Activated naive CD4-positive, alpha-beta T cell (primary cell): ENCODE measurements at regions not wholly inside any gene's neighbourhood (a gene's known extent, or its start where the extent isn't known, plus 50 kb on each side); places are given as distances from the start of the nearest gene placed in this dataset.

Experiments used
- DNase-seq, 4 experiments: peaks; one replicate each; lab custom pipeline; 2025; lab: John Stamatoyannopoulos, UW

DNA sequence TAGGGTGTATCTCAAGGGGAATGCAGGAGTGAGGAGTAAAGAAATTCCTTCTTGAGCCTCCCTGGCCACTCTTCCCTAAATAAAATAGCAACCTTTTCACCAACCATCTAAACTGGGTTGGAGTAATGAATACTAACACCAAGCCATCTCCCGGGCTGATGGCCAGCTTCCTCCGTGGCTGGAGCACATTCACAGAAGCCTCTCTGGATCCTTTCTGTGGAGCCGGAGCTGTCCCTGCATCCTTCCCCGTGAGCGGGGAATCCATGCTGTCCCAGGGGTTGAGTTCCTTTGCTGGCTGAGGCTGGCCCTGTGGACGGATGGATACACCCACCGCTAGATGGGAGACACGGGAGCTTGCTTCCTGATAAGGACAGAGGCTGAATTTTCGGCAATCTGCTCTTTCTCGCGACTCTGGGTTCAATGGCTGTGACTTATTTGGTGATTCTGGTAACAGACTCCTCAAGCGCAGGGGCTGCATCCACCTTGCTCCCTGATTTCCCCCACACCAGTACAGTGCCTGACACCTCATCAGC is 370.3 kb downstream of the ZNF536 start:
- DNase-seq = no peak

DNA sequence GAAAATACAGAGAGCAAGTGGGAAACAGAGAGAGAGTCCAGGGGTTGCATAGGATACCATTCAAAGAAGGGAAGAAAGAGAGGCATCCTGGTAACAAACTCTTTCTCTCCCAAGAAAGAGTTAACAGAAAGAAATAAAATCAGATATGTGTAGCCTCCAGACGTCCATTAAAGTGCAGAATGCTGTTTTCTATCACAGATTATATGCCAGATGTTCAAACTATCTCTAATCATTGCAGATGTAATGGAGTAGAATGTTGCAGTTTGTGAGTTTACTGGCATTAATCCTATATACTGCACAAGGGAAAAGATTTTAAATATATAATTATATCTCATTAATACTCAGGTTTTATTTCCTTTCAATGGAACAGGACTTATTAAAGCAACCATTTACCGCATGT is 369.4 kb downstream of the ZNF536 start:
- DNase-seq = no peak

DNA sequence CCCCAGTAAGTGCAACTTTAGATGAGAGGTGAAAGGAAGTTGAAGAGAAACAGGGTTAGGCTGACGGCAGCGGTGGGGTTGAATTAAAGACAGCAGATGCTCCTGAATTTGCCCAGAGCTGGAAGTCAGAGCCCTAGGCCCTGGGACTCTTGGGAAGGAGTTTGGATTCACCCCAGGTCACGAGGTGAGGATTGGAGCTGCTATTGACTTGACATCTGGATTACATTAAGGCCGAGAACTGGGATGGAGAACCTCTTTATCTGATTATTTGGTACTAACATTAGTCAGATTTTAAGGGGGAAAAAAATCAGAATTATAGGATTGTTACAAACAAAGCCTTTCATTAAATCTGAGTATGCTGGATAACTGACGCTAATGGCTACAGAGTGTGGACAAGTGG is 367.2 kb downstream of the ZNF536 start:
- DNase-seq = no peak

DNA sequence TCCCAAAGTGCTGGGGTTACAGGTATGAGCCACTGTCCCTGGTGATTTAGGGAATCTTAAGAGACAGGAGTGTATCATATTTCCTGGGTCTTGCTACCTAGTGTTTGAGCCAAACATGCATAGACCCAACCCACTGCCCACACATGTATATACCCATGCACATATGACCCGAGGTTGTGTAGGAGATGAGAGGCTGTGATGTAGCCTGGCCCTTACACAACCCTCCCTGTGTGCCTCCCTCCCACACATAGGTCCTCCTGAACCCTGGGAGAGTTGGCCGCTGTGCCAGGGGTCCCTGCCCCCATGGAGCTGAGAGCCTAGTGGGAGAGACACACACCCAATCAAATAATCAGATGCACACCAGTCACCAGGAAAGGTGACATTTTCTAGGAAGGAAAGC is 365.9 kb downstream of the ZNF536 start:
- no peak for DNase-seq

DNA sequence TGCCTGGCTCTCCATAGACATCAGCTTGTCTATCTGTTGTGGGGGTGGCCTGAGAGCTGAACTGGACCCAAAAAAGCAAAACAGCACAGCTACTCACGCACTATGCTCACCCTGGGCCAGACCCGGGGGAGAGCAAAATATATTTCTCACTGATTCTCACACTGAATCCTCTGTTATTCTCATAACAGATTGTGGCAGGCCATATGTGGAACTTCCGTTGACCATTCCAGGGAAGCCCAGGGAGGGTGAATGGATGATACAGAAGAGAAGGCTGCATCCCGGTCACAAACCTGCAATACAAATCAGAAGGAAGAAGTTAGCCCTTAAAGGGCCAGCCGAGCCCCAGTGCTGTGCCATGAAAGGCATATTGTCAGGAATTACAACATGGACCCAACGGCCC is 362.5 kb downstream of the ZNF536 start:
- no peak for DNase-seq

DNA sequence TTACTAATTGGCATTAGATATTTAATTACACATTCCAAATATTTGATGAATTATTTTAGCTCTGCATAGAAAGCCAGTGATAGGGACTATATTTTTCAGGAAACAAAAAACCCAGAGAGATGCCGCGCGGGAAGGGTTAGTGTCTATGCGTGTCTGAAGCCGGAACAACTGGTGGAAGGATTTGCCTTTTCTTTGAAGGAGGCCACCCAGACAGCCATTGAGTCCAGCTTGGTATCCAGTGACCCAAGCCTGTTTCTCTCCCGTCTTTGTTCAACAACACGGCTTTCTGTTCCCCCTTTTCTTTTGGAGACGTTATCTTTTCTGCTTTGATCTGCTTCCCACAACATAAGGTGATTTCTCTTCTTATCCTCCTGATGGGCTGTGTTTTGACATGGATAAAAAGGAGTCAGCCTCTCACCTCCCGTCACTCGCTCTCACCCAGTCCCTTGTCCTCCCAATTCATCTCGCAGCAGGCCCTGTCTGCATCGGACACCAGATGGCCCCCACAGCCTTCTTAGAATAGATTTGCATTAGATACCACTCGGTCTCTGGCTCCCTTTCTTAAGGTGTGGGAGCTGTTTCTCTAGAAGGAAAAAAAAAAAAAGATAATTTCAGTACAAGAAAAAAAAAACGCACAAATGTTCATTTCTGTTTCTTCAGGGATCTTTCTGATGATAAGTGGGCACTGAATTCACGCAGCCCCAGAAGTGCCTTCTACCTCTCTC is 361.8 kb downstream of the ZNF536 start:
- DNase-seq = no peak

DNA sequence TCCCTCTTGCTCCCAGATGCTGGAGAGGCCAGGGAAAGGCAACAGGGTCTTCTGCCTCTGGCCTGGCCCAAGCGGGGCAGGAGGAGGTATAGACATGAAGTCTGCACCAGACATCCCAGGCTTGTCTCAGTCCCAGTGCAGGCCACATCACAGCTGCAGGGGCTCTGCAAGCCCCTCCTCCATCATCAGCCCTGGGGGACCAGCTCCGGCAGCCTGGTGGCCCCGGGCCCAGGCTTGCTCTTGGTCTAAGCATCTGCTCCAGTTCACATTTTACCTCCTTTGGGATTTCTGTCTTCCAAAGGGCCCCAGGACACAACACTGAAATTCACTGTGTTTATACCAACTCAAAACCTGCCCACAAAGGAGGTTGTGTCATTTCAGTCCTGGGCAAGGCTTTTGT is 359.4 kb downstream of the ZNF536 start:
- no peak for DNase-seq

DNA sequence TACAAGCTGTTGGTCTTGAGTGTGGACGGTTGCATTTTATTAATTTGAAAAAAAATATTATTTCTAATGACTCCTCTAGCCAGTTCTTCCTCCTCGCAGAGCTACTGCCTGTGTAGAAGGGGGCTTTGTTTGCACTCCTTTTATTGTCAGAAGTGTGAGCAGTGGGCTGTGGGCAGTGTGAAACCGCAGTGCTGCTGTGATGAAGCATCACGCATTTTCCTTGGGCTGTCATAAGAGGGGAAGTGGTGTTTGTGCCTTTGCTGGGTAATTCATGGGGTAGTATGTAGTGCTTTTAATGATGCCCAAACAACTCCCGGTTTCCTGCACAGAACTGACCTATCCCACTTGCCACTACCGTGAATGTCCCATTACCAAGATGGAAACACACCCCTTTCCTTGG is 357.3 kb downstream of the ZNF536 start:
- DNase-seq = no peak

DNA sequence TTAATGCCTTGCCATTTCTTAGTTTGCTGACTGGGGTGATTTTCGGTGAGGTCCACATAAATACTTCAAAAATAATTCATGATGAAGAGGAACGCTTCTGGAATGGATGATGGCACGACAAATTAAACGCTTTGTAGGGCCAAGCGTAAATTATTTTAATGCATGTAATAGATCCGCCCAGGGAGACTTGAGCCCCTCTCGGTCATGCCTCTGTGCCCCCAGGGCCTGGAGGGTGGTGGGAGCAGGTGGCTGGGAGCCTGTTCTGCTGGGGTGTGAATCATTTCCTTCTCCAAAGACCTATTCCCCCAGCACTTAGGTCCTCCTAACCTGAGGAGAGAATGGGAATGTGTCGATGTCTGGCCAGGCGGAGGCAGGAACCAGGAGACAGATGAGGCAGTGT is 350.6 kb downstream of the ZNF536 start:
- no peak for DNase-seq

DNA sequence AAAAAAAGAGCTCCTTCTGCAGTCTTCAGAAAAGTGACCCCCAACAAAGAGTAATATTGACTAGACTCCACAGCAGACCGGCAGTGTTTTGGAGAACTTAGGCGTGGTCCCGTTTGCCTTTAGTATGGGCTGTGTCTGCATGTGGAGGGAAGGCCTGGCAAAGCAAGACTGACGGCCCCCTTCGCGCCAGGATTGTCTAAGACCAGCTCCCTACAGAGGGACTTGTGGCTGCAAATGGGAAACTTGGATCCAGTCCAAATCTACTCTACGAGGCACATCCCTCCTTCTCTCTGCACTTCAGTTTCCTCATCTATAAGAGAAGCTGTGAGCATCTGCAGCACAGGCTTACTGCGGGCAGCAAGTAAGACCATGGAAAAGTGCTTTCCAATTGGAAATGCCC is 350.0 kb downstream of the ZNF536 start:
- DNase-seq = no peak

DNA sequence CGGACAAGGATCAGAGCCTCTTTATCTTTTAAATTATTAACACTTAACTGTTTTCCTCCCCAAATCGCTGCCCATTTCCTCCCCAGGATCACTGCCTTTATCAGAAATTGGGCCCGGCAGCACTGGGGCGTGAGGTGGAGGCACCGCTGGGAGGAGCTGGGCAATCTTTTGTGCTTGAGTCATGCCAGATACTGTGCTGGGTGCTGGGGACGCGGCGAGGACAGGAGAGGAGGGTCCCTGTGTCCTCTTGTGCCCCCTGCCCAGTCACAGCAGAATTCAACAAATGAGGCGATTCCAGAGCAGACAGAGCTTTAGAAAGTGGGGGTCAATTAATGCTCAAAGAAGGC is 347.8 kb downstream of the ZNF536 start:
- DNase-seq = no peak

DNA sequence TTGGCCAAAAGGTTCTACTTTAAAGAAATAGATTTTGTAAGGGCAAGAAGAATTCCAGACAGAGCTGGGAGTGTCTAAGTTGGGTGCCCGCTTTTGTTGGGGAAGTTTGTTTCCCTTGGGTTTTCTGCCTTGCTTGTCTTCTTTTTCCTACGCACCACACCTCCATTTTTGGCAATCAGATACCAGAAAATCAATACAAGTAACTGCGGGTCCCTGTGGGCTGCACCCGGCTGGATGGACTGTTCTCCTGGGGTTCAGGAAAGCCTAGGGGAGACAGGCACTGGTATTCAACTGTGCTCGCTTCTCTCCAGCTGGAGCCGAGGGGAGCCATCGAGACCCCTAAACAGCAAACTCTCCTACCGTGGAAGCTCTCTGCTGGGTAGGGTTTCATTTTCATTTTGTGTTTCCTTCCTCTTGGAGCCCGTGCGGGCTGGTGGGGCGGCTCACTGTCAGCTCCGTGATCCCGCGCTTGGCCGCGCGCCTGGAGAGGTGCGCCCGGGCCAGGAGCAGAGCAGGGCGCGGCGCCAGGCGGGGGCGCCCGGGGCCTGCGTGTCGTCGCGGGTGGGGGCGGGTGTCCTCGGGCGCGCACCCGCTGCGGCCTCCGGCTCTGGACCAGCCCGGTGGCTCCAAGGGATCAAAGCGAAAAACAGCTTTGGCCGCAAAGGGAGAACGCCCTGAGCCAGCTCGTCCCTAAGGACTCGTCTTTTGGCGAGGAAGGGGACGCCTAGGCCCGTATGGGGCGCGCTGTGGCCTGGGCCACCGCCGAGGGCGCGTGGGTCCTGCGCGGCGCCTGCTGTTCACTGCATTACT is 347.2 kb downstream of the ZNF536 start:
- DNase-seq = no peak

DNA sequence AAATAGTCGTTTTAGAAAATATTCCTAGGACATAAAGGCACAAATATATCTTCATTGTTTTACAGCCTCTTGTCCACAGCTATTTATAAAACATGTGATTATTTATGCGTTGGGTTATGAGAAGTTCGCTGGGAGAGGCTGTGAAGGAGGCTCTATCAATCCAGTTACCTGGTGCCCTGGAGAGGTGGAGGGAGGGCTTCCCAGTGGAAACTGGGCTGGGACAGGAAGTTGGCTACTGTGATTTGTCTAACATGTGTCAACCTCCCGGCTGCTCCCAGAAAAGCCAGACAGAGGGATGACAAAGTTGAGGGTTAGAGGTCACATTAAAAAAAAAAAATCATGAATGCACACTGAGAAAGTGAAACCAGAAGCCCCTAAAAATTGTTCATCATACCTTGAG is 346.5 kb downstream of the ZNF536 start:
- DNase-seq = no peak

DNA sequence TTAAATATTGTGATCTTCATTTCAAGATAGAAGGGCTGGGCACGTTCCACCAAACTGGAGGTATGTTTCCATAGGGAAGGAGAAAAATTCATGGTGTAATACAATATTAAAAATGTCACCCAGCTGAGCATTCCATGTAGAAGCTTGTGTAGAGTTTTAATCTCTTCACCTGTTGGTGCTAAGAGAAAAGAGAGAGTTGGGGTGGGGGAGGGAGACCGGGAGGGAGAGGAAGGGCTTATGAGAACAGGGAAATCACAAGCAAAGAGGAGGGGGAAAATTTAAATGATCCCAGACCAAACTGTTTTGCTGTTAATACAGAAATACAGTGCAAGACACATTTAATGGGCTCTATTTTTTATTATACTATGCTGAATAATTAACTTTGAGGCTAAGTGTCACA is 345.8 kb downstream of the ZNF536 start:
- DNase-seq = no peak

DNA sequence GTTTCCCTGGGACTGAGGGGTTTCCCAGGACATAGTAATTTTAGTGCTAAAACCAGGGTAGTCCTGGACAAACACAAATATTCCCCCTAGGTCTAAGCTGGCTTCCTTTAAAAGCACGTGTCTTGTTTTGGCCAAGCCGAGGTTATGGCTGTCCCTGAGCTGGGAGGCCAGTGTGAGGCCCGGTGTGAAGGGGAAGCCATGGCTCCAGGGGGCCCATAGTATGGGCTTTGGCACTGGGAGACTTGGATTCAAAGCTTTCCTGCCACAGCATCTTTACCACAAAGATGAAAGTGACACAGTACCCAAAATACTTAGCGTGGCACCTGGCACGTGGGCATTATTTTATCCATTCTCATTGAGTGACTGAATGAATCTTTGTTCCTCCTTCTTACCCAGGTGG is 345.2 kb downstream of the ZNF536 start:
- no peak for DNase-seq

DNA sequence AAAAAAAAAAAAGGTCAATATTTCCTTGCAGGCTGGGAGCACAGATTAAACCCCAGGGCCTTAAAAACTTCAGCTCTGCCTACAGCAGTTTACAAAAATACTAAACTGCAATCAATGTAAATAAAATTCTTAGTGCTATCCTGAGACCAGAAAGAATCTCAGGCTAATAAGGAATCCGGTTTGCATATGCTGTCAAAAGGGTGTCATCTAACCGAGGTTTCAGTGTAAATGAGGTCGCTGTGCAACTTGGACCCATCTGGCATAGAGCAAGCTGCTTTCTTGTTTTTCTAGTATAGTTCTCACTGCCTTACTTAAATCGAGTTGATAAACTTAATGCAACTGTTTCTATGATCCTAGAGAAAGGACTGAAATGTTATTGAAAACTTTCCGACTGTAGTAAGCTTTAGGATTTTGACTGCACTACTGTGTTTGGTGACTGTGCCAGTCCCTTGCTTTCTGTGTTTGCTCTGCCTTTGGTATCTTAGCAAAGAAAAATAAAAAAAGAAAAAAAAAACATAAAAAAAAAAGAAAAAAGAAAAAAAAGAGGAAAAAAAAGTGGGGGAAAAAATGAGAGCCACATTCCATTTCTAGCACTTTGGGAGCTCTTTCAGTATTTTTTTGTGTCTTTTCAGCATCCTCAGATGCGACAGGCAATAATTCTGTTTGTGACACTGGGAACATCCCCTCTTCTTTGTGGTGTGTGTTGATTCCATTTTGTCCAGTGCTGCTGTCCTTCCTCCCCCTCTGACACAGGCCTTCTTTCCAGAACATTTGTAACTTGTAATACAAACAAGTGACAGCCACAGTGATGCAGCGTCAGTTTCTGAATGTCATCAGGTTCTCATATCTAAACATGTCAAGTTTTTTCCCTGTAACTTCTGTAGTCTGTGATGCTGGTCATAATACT is 340.5 kb downstream of the ZNF536 start:
- no peak for DNase-seq

DNA sequence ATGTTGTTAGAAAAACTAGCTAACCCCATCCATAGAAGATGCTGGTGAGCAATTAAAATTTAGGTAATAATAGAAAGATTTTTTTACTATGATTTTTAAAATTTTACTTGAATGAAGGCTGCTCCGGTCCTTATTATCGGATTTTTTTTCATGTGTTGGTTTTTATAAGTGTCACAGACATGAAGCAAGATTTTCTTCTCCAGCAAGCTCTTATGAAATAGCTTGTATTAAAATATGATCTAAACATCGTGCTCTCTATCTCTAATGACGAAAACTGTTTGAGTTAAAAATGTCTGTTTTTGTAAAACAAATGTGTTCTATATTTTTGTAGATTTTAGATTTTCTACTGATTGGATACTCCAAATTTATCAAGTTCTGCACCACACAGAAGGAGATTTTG is 339.6 kb downstream of the ZNF536 start:
- DNase-seq = no peak

DNA sequence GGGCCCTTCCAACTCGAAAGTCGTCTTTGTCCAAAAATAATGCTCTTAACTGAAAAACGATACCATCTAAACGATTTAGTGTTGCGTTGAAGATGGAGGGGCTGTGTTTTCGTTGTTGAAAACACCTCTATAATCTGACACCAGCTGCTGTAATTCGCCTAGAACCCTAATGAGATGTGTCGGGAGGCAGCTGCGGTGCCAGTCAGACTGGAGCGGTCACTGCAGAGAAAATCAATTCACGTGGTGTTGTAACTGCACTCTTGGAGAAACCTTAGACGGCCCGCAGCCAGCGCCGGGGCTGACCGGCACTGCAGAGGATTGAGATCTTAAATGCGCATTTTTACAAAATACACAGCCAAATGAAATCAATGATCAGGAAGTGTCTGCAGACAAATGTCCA is 339.1 kb downstream of the ZNF536 start:
- no peak for DNase-seq

DNA sequence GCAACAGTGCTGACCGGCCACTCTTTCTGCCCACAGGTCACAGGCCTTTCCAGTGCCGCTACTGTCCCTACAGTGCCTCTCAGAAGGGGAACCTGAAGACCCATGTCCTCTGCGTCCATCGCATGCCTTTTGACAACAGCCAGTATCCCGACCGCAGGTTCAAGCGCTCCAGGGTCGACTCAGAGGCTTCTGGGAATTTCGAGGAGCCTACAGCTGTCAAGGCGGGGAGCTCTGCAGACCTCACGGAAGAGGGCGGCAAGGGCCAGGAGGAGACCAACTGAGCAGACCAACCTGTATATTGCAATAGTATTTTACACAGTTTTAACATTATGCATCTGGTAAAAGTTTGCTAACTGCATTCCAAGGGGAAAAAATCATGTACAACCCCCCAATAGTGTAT is 338.5 kb downstream of the ZNF536 start:
- no peak for DNase-seq

DNA sequence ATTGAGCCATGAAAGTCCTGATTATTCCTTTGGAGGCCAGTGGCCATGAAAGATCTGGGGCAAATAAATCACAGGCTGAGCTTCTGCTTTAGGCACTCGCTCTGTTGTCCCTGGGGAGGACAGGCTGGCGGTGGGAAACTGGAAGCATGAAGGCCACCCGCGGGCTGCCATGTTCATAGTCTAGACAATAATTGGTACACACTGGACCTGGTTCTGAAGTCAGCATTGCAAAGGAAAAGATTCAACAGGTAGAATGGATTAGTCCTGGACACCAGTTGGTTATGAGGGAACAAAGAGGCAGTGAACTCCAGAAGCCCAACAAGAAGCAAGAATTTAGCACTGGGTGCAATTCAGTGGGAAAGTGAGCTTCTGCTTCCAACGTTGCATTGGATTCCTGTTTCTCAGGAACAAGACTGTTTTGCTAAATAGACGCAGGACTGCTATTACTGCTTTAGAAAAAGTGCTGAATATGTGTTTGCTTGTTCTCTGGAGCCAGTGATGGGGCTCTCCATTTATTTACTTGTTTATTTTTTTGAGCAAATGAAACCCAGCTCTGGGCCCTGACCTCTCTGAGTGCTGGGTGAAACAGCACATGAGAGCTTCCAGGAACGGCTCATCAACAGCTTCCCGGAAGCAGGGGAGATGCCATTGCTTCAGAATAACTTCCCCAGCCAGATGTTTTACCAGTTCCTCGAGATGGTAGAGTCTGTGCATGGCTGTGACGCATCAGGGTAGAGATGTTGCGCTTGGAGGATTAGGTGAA is 336.4 kb downstream of the ZNF536 start:
- no peak for DNase-seq

DNA sequence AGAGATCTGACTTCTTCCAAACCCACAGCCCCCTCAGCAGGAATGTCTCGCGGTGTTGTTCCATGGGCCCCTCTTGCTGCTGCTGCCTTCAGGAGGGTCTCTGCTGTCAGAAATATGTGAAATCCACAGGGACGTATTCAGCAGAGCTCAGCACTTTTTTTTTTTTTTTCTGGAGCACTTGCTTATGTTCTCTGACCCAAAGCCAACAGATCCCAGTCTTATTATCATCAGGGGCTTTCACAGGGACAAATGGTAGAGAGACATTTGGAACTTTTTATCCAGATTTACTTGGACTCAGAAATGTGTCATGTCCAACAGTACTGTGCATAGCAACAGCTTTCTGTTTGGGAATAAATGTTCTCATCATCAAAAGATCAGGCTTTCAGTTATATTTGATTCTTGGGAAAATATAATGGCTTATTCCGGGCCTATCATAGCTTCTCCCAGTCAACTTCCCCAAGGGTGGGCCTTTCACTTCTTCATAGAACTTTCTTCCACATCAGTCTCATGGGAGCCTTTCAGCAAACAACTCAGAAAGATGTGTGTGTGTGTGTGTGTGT is 332.7 kb downstream of the ZNF536 start:
- no peak for DNase-seq
